SK-N-SH (cell line): ENCODE measurements at regions not wholly inside any gene's neighbourhood (a gene's known extent, or its start where the extent isn't known, plus 50 kb on each side); places are given as distances from the start of the nearest gene placed in this dataset.

ENCODE experiments used
- CTCF ChIA-PET: fragments of 300-600, 350-600 bp; formaldehyde crosslinking; extraction: SDS; loops from one replicate; lab custom pipeline; 2021; lab: Yijun Ruan, JAX
- POLR2A ChIA-PET: fragments of 350-600 bp; sonication (Branson Sonifier 250); formaldehyde crosslinking; extraction: SDS; loops from one replicate; lab custom pipeline; 2020; ENCODE audit warnings: antibody characterized with exemption, inconsistent platforms; lab: Yijun Ruan, JAX
- DNase-seq: peaks from one replicate; pipeline ENCODE4 v3.0.0; 2012
- H2AFZ ChIP-seq: fragments of 200-600 bp; sonication (generic); 2 replicates; pipeline ENCODE4 v1.8.1; 2016; ENCODE audit warnings: antibody characterized with exemption, mild to moderate bottlenecking, low read depth
- H3F3A ChIP-seq: fragments of 200-600 bp; sonication (generic); replicated peaks from 2 replicates; pipeline ENCODE3; 2016; ENCODE audit warnings: antibody characterized with exemption, mild to moderate bottlenecking; ENCODE audit not compliant: insufficient read depth
- H3K27ac ChIP-seq, 2 experiments: fragments of 200-500 bp in 1 of 2; fragments of 200-600 bp in 1 of 2; sonication (Bioruptor generic) in 1 of 2; sonication (generic), shearing (Covaris generic) in 1 of 2; 2 replicates each; pipeline versions ENCODE4 v1.5.1 to v1.6.1; 2014 to 2016; ENCODE audit warnings: low read depth in 2 of 2, inconsistent platforms in 1 of 2, low read length in 1 of 2, mild to moderate bottlenecking in 1 of 2, mixed read lengths in 1 of 2
- H3K27me3 ChIP-seq: fragments of 200-600 bp; sonication (generic), shearing (Covaris generic); 2 replicates; pipeline ENCODE4 v1.6.1; 2016; ENCODE audit warnings: mixed run types; ENCODE audit not compliant: insufficient read depth
- H3K36me3 ChIP-seq, 2 experiments: fragments of 200-500 bp in 1 of 2; fragments of 200-600 bp in 1 of 2; sonication (Bioruptor generic) in 1 of 2; sonication (generic) in 1 of 2; replicated peaks in 1 of 2; 2 replicates each; pipeline versions ENCODE3 to v1.5.1; 2014 to 2016; ENCODE audit warnings: low read length in 1 of 2, mild to moderate bottlenecking in 1 of 2; ENCODE audit not compliant: insufficient read depth in 2 of 2, control insufficient read depth in 1 of 2
- H3K4me1 ChIP-seq, 2 experiments: fragments of 200-500 bp in 1 of 2; fragments of 200-600 bp in 1 of 2; sonication (Bioruptor generic) in 1 of 2; sonication (generic), shearing (Covaris generic) in 1 of 2; 2 replicates each; pipeline versions ENCODE4 v1.5.1 to v1.6.1; 2014 to 2016; ENCODE audit warnings: low read depth in 1 of 2, low read length in 1 of 2, mixed run types in 1 of 2; ENCODE audit not compliant: insufficient read depth in 2 of 2, control insufficient read depth in 1 of 2
- H3K4me2 ChIP-seq: fragments of 200-600 bp; sonication (generic), shearing (Covaris generic); 2 replicates; pipeline ENCODE4 v1.6.1; 2017; ENCODE audit warnings: mixed run types
- H3K4me3 ChIP-seq, 2 experiments: fragments of 200-500 bp in 1 of 2; fragments of 200-600 bp in 1 of 2; sonication (Bioruptor generic) in 1 of 2; sonication (generic), shearing (Covaris generic) in 1 of 2; 2 replicates each; pipeline versions ENCODE4 v1.5.1 to v1.8.1; 2014 to 2016; ENCODE audit warnings: low read depth in 2 of 2, inconsistent platforms in 1 of 2, low read length in 1 of 2, mild to moderate bottlenecking in 1 of 2, mixed read lengths in 1 of 2, moderate library complexity in 1 of 2
- H3K79me2 ChIP-seq: fragments of 200-600 bp; sonication (generic); 2 replicates; pipeline ENCODE4 v1.8.1; 2017; ENCODE audit warnings: mild to moderate bottlenecking; ENCODE audit not compliant: insufficient read depth
- H3K9ac ChIP-seq: fragments of 200-600 bp; sonication (generic); 2 replicates; pipeline ENCODE4 v1.6.1; 2017; ENCODE audit warnings: mixed run types
- H3K9me2 ChIP-seq: fragments of 200-600 bp; sonication (generic); 2 replicates; pipeline ENCODE4 v1.6.1; 2017; ENCODE audit warnings: mixed run types
- H3K9me3 ChIP-seq: fragments of 200-600 bp; sonication (generic); 2 replicates; pipeline ENCODE4 v1.6.1; 2017; ENCODE audit warnings: mixed run types, mild to moderate bottlenecking, moderate library complexity
- H4K20me1 ChIP-seq: fragments of 200-600 bp; sonication (generic); 2 replicates; pipeline ENCODE4 v1.6.1; 2017; ENCODE audit warnings: mild to moderate bottlenecking, mixed run types; ENCODE audit not compliant: insufficient read depth
- CHD2 ChIP-seq: fragments of 150-350 bp; IDR thresholded peaks from 2 replicates; pipeline ENCODE4 v1.6.1; 2018; ENCODE audit warnings: low read length; ENCODE audit not compliant: partially characterized antibody
- EZH2phosphoT487 ChIP-seq: fragments of 200-600 bp; sonication (generic); IDR thresholded peaks from 2 replicates; pipeline ENCODE4 v1.6.1; 2017; ENCODE audit warnings: low read depth, mixed run types, mild to moderate bottlenecking, antibody characterized with exemption, moderate library complexity, borderline replicate concordance
- FOXM1 ChIP-seq: IDR thresholded peaks from 2 replicates; pipeline ENCODE4 v1.4.0; 2012; ENCODE audit warnings: low read depth, mild to moderate bottlenecking
- GABPA ChIP-seq: IDR thresholded peaks from 2 replicates; pipeline ENCODE4 v1.4.0; 2012; ENCODE audit warnings: low read depth, mild to moderate bottlenecking
- GATA2 ChIP-seq: sonication (generic); formaldehyde crosslinking; IDR thresholded peaks from 2 replicates; pipeline ENCODE4 v1.5.0; 2020; ENCODE audit warnings: mild to moderate bottlenecking, missing genetic modification reagents
- JUND ChIP-seq: IDR thresholded peaks from 2 replicates; pipeline ENCODE4 v1.4.0; 2012
- NFIC ChIP-seq: IDR thresholded peaks from 2 replicates; pipeline ENCODE4 v1.4.0; 2012; ENCODE audit warnings: borderline replicate concordance
- RCOR1 ChIP-seq: fragments of 150-350 bp; IDR thresholded peaks from 2 replicates; pipeline ENCODE4 v1.6.1; 2017; ENCODE audit warnings: antibody characterized with exemption, low read length
- RXRA ChIP-seq: IDR thresholded peaks from 2 replicates; pipeline ENCODE4 v1.4.0; 2012; ENCODE audit warnings: low read depth, mild to moderate bottlenecking, borderline replicate concordance
- SIN3A ChIP-seq: IDR thresholded peaks from 2 replicates; pipeline ENCODE4 v1.6.1; 2012; ENCODE audit warnings: low read depth, mild to moderate bottlenecking, low read length, moderate library complexity, borderline replicate concordance
- WGBS: methylation state at CpG from one replicate; pipeline ENCODE4 v1.1.6; 2017; ENCODE audit warnings: low lambda C conversion rate; 5-methylcytosine and 5-hydroxymethylcytosine counted together
- TF ChIP-seq, protein P1 (sequence below): IDR thresholded peaks from 2 replicates; pipeline ENCODE4; 2012
- TF ChIP-seq, protein P2 (sequence below): IDR thresholded peaks from 2 replicates; pipeline ENCODE4 v1.6.1; 2012; ENCODE audit warnings: mild to moderate bottlenecking, low read depth, low read length, moderate library complexity
- TF ChIP-seq, protein P3 (sequence below): IDR thresholded peaks from 2 replicates; pipeline ENCODE4 v1.4.0; 2012; ENCODE audit warnings: low read depth, borderline replicate concordance
- TF ChIP-seq, protein P4 (sequence below): IDR thresholded peaks from 2 replicates; pipeline ENCODE4 v1.4.0; 2012; ENCODE audit warnings: low read depth

DNA sequence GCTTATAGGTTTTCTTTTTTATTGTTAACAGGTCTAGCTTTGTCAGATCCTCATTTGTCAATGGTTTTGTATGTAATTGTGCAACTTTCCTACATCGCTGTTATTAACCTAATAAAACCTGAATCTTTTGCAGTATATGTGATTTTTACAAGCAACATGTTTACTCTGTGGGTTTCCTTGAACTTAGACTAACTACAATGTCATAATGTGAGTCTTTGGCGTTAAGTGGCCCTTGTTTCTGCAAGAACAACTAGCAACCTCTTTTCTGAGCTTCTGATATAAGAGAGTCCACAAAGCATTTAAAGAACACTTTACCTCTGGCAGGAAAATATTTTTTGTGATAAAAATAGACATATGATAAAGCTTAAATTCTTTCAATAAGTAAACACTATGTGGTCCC, 230.3 kb upstream of the CFAP20DC start:
- ChIA-PET POLR2A (no interaction called here), CTCF (interaction anchor here (0.9 to 1.0 kb wide), 2 partner anchors 12 to 34 kb away, joined by 3 read pairs; no protein-coding TSS in a partner anchor)

DNA sequence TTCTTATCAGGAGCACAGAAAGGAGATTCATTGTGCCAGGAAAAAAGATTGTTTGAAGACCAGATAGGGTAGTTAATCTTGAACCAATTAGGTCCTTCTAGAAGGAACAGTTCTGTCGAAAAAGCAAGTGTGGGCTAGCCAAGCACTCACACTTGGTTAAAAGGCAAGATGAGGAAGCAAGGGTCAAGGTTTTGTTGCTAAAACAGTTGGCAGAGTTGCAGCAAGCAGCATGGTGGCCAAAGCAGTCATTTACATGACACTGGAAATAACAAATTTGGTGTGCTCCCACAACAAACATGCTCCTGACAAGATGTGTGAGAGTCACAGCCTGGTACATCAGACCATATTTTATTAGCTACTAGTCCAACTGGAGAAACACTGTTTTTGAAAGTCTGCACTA, 228.0 kb upstream of the CFAP20DC start:
- POLR2A ChIA-PET, result no interaction called here

More for the DNA sequence above, 230.3 kb upstream of the CFAP20DC start:
- H2AFZ ChIP-seq, result no peak overlapping the region
- H3K27ac ChIP-seq, result no peak overlapping the region
- H4K20me1 ChIP-seq, result no peaks in the 10 kb centered on the region
- no peak for DNase-seq
- no peaks in the 10 kb centered on the region for H3K79me2 ChIP-seq
- TF ChIP-seq, protein P1, sequence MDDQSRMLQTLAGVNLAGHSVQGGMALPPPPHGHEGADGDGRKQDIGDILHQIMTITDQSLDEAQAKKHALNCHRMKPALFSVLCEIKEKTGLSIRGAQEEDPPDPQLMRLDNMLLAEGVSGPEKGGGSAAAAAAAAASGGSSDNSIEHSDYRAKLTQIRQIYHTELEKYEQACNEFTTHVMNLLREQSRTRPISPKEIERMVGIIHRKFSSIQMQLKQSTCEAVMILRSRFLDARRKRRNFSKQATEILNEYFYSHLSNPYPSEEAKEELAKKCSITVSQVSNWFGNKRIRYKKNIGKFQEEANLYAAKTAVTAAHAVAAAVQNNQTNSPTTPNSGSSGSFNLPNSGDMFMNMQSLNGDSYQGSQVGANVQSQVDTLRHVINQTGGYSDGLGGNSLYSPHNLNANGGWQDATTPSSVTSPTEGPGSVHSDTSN, result no peak
- TF ChIP-seq EZH2phosphoT487 (no peak), JUND (no peak), RXRA (no peak), RCOR1 (no peak), CHD2 (no peak)
- TF ChIP-seq, protein P2, sequence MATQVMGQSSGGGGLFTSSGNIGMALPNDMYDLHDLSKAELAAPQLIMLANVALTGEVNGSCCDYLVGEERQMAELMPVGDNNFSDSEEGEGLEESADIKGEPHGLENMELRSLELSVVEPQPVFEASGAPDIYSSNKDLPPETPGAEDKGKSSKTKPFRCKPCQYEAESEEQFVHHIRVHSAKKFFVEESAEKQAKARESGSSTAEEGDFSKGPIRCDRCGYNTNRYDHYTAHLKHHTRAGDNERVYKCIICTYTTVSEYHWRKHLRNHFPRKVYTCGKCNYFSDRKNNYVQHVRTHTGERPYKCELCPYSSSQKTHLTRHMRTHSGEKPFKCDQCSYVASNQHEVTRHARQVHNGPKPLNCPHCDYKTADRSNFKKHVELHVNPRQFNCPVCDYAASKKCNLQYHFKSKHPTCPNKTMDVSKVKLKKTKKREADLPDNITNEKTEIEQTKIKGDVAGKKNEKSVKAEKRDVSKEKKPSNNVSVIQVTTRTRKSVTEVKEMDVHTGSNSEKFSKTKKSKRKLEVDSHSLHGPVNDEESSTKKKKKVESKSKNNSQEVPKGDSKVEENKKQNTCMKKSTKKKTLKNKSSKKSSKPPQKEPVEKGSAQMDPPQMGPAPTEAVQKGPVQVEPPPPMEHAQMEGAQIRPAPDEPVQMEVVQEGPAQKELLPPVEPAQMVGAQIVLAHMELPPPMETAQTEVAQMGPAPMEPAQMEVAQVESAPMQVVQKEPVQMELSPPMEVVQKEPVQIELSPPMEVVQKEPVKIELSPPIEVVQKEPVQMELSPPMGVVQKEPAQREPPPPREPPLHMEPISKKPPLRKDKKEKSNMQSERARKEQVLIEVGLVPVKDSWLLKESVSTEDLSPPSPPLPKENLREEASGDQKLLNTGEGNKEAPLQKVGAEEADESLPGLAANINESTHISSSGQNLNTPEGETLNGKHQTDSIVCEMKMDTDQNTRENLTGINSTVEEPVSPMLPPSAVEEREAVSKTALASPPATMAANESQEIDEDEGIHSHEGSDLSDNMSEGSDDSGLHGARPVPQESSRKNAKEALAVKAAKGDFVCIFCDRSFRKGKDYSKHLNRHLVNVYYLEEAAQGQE, result no peak
- TF ChIP-seq, protein P3, sequence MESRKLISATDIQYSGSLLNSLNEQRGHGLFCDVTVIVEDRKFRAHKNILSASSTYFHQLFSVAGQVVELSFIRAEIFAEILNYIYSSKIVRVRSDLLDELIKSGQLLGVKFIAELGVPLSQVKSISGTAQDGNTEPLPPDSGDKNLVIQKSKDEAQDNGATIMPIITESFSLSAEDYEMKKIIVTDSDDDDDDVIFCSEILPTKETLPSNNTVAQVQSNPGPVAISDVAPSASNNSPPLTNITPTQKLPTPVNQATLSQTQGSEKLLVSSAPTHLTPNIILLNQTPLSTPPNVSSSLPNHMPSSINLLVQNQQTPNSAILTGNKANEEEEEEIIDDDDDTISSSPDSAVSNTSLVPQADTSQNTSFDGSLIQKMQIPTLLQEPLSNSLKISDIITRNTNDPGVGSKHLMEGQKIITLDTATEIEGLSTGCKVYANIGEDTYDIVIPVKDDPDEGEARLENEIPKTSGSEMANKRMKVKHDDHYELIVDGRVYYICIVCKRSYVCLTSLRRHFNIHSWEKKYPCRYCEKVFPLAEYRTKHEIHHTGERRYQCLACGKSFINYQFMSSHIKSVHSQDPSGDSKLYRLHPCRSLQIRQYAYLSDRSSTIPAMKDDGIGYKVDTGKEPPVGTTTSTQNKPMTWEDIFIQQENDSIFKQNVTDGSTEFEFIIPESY, result no peak
- TF ChIP-seq, all 33 proteins: peak for 0
- 60% methylated on average over 2 of the region's 2 CpGs for WGBS
- Histone ChIP-seq H3K4me3 (no peak overlapping the region), H3K9ac (no peak overlapping the region), H3K9me3 (no peaks in the 10 kb centered on the region), H3K27me3 (no peaks in the 10 kb centered on the region), H3K4me1 (no peaks in the 10 kb centered on the region), H3K9me2 (no peaks in the 10 kb centered on the region), H3K4me2 (no peak overlapping the region), H3F3A (no peaks in the 10 kb centered on the region), H3K36me3 (no peaks in the 10 kb centered on the region)

More for the DNA sequence above, 228.0 kb upstream of the CFAP20DC start:
- CTCF ChIA-PET, result interaction anchor here (1.7 kb wide), 1 partner anchor 32 kb away, joined by 4 read pairs; no protein-coding TSS in a partner anchor
- Histone ChIP-seq H3K27me3 (no peaks in the 10 kb centered on the region), H3K36me3 (no peaks in the 10 kb centered on the region), H2AFZ (no peak overlapping the region), H3K4me2 (no peak overlapping the region), H3K9me3 (no peaks in the 10 kb centered on the region), H3K9me2 (no peaks in the 10 kb centered on the region), H3F3A (no peaks in the 10 kb centered on the region), H3K27ac (no peak overlapping the region), H3K9ac (no peak overlapping the region), H3K4me3 (no peak overlapping the region), H4K20me1 (no peaks in the 10 kb centered on the region), H3K4me1 (no peaks in the 10 kb centered on the region), H3K79me2 (no peaks in the 10 kb centered on the region)
- WGBS, result 45% methylated on average over 1 of the region's 1 CpG
- no peak for DNase-seq
- TF ChIP-seq GATA2 (CRISPR knock-in tag) (no peak), RCOR1 (no peak), GABPA (no peak), SIN3A (no peak), NFIC (no peak), FOXM1 (no peak)
- TF ChIP-seq, protein P2, result no peak
- TF ChIP-seq, protein P4, sequence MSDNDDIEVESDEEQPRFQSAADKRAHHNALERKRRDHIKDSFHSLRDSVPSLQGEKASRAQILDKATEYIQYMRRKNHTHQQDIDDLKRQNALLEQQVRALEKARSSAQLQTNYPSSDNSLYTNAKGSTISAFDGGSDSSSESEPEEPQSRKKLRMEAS, result no peak
